HepG2 (cell line): ENCODE measurements at regions not wholly inside any gene's neighbourhood (a gene's known extent, or its start where the extent isn't known, plus 50 kb on each side); places are given as distances from the start of the nearest gene placed in this dataset.

Experiments
- AKAP8 ChIP-seq: sonication (generic); formaldehyde crosslinking; IDR thresholded peaks from 2 replicates; pipeline ENCODE4 v1.5.1; 2020; ENCODE audit warnings: mild to moderate bottlenecking, missing genetic modification reagents
- HINFP ChIP-seq: sonication (generic); formaldehyde crosslinking; IDR thresholded peaks from 2 replicates; pipeline ENCODE4 v1.4.0; 2020; ENCODE audit warnings: low read depth, mild to moderate bottlenecking, missing genetic modification reagents
- ZBTB40 ChIP-seq, 2 experiments: fragments of 450-650 bp in 1 of 2; sonication (generic) in 1 of 2; formaldehyde crosslinking in 1 of 2; IDR thresholded peaks; 2 replicates each; pipeline versions ENCODE4 v1.6.1 to v1.8.0; 2016 to 2022; ENCODE audit warnings: antibody characterized with exemption in 1 of 2, mild to moderate bottlenecking in 1 of 2, missing genetic modification reagents in 1 of 2

GRCh38 chr3:72309661-72310418 is 524.9 kb upstream of the PROK2 start (continued):
- TF ChIP-seq ZBTB40 (IDR thresholded peaks at IDR 0.05), result no peak
- TF ChIP-seq ZBTB40 (CRISPR knock-in tag; IDR thresholded peaks at IDR 0.05), result no peak
- no peak for TF ChIP-seq AKAP8 (CRISPR knock-in tag)
- TF ChIP-seq HINFP (CRISPR knock-in tag), result no peak
